HEK293T (cell line): ENCODE measurements at regions not wholly inside any gene's neighbourhood (a gene's known extent, or its start where the extent isn't known, plus 50 kb on each side); places are given as distances from the start of the nearest gene placed in this dataset.

Experiments
- ELF4 ChIP-seq: fragments of 450-650 bp; IDR thresholded peaks from 2 replicates; pipeline ENCODE4 v1.6.1; 2017; ENCODE audit warnings: antibody characterized with exemption
- FOXA1 ChIP-seq: fragments of 450-650 bp; IDR thresholded peaks from 2 replicates; pipeline ENCODE4 v1.6.1; 2016; ENCODE audit warnings: mild to moderate bottlenecking
- FOXK2 ChIP-seq: fragments of 450-650 bp; IDR thresholded peaks from 2 replicates; pipeline ENCODE4 v1.6.1; 2016; ENCODE audit warnings: mild to moderate bottlenecking
- LEF1 ChIP-seq: fragments of 450-650 bp; IDR thresholded peaks from 2 replicates; pipeline ENCODE4 v1.6.1; 2017; ENCODE audit warnings: mild to moderate bottlenecking, borderline replicate concordance
- NFRKB ChIP-seq: fragments of 450-650 bp; IDR thresholded peaks from 2 replicates; pipeline ENCODE4 v1.6.1; 2016; ENCODE audit warnings: mild to moderate bottlenecking, moderate library complexity
- SP1 ChIP-seq: fragments of 450-650 bp; IDR thresholded peaks from 2 replicates; pipeline ENCODE4 v1.6.1; 2017
- SUZ12 ChIP-seq: fragments of 450-650 bp; IDR thresholded peaks from 2 replicates; pipeline ENCODE4 v1.6.1; 2016; ENCODE audit warnings: mild to moderate bottlenecking
- TARDBP ChIP-seq: fragments of 450-650 bp; IDR thresholded peaks from 2 replicates; pipeline ENCODE4 v1.6.1; 2016

DNA sequence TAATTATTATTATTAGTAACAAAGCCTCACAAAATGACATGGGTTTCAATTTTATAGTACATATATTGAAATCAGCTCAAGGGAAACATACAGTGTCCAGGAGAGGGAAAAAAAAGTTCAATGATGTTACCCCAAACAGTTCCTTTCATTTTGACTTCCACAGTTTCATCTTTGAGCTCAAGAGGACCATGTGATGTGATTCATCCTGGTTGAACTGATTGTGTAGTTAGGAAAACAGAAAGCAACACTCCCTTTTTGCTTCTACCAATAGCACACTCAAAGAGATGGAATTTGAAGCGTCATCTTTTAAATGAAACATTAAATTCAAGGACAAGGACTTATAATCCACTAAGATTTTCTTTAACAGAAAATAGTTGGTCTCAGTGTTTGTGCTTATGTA is 461.0 kb downstream of the FOXG1 start:
- TF ChIP-seq TARDBP (no peak), FOXA1 (no peak), SUZ12 (no peak), SP1 (no peak), FOXK2 (no peak), LEF1 (no peak), NFRKB (no peak), ELF4 (no peak)
